ENCODE measurements at regions not wholly inside any gene's neighbourhood (a gene's known extent, or its start where the extent isn't known, plus 50 kb on each side); places are given as distances from the start of the nearest gene placed in this dataset.

GRCh38 chr11:134901542-134901941 lies 489.5 kb upstream of the B3GAT1 start:
- no peak for ATAC-seq
- TF ChIP-seq OSR1 (CRISPR knock-in tag; IDR thresholded peaks at IDR 0.05) (no peak), PATZ1 (CRISPR knock-in tag; IDR thresholded peaks at IDR 0.05; ENCODE audit: borderline replicate concordance) (no peak), TOX (CRISPR knock-in tag; IDR thresholded peaks at IDR 0.05; ENCODE audit: borderline replicate concordance) (no peak), CSRNP3 (CRISPR knock-in tag; IDR thresholded peaks at IDR 0.05) (no peak), ZNF8 (CRISPR knock-in tag; IDR thresholded peaks at IDR 0.05) (no peak), ESRRG (CRISPR knock-in tag; IDR thresholded peaks at IDR 0.05) (no peak), RARB (CRISPR knock-in tag; IDR thresholded peaks at IDR 0.05) (no peak)
- TF ChIP-seq, protein P1, sequence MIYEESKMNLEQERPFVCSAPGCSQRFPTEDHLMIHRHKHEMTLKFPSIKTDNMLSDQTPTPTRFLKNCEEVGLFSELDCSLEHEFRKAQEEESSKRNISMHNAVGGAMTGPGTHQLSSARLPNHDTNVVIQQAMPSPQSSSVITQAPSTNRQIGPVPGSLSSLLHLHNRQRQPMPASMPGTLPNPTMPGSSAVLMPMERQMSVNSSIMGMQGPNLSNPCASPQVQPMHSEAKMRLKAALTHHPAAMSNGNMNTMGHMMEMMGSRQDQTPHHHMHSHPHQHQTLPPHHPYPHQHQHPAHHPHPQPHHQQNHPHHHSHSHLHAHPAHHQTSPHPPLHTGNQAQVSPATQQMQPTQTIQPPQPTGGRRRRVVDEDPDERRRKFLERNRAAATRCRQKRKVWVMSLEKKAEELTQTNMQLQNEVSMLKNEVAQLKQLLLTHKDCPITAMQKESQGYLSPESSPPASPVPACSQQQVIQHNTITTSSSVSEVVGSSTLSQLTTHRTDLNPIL (CRISPR knock-in tag; IDR thresholded peaks at IDR 0.05; ENCODE audit: low read depth) = no peak
- TF ChIP-seq, protein P2, sequence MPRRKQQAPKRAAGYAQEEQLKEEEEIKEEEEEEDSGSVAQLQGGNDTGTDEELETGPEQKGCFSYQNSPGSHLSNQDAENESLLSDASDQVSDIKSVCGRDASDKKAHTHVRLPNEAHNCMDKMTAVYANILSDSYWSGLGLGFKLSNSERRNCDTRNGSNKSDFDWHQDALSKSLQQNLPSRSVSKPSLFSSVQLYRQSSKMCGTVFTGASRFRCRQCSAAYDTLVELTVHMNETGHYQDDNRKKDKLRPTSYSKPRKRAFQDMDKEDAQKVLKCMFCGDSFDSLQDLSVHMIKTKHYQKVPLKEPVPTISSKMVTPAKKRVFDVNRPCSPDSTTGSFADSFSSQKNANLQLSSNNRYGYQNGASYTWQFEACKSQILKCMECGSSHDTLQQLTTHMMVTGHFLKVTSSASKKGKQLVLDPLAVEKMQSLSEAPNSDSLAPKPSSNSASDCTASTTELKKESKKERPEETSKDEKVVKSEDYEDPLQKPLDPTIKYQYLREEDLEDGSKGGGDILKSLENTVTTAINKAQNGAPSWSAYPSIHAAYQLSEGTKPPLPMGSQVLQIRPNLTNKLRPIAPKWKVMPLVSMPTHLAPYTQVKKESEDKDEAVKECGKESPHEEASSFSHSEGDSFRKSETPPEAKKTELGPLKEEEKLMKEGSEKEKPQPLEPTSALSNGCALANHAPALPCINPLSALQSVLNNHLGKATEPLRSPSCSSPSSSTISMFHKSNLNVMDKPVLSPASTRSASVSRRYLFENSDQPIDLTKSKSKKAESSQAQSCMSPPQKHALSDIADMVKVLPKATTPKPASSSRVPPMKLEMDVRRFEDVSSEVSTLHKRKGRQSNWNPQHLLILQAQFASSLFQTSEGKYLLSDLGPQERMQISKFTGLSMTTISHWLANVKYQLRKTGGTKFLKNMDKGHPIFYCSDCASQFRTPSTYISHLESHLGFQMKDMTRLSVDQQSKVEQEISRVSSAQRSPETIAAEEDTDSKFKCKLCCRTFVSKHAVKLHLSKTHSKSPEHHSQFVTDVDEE (CRISPR knock-in tag; IDR thresholded peaks at IDR 0.05) = no peak

- no peak for TF ChIP-seq CSRNP3 (CRISPR knock-in tag; IDR thresholded peaks at IDR 0.05)
- TF ChIP-seq ISL1 (CRISPR knock-in tag; IDR thresholded peaks at IDR 0.05) = no peak
- no peak for TF ChIP-seq TOX (CRISPR knock-in tag; IDR thresholded peaks at IDR 0.05; ENCODE audit: borderline replicate concordance)
- TF ChIP-seq ZNF8 (CRISPR knock-in tag; IDR thresholded peaks at IDR 0.05) = no peak
- no peak for TF ChIP-seq POU6F1 (CRISPR knock-in tag; IDR thresholded peaks at IDR 0.05; ENCODE audit: borderline replicate concordance, low read depth)
- TF ChIP-seq ZNF565 (CRISPR knock-in tag; conservative IDR thresholded peaks at IDR 0.05; ENCODE audit: low read depth) = no peak
- TF ChIP-seq PPARA (CRISPR knock-in tag; IDR thresholded peaks at IDR 0.05; ENCODE audit: borderline replicate concordance) = no peak
- ATAC-seq = no peak
Observed at GRCh38 chr11:134893810-134894685, 482.0 kb upstream of the B3GAT1 start.

DNA sequence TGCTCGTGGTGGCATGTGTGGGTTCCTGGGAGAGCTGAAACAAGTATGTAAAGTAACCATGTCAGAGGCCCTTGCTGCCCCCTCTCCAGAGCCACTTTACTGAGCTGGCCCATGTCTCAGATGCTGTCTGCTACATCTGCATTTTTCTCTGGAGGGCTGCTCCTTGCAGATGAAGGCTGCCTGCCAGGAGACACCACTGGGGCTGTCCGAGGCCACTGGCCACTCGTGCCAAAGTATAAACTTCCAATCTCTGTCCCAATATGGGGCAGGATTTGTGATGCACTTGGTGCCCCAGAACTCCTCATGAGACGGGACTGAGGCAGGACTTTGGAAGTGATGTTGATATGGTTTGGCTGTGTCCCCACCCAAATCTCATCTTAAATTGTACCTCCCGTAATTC lies 478.4 kb upstream of the B3GAT1 start:
- TF ChIP-seq ZFP3 (CRISPR knock-in tag; IDR thresholded peaks at IDR 0.05) (no peak), TCF4 (CRISPR knock-in tag; IDR thresholded peaks at IDR 0.05; ENCODE audit: borderline replicate concordance) (no peak)
- ATAC-seq = no peak

- no peak for ATAC-seq
- TF ChIP-seq ISL1 (CRISPR knock-in tag; IDR thresholded peaks at IDR 0.05) (no peak), ARNTL (CRISPR knock-in tag; IDR thresholded peaks at IDR 0.05; ENCODE audit: borderline replicate concordance, low read depth) (no peak), SNAI2 (CRISPR knock-in tag; IDR thresholded peaks at IDR 0.05) (no peak), CSDC2 (CRISPR knock-in tag; IDR thresholded peaks at IDR 0.05) (no peak), GLIS3 (CRISPR knock-in tag; IDR thresholded peaks at IDR 0.05) (no peak), OSR1 (CRISPR knock-in tag; IDR thresholded peaks at IDR 0.05) (no peak), PPARA (CRISPR knock-in tag; IDR thresholded peaks at IDR 0.05; ENCODE audit: borderline replicate concordance) (no peak)
- TF ChIP-seq, protein P2 (CRISPR knock-in tag; IDR thresholded peaks at IDR 0.05) = no peak
- TF ChIP-seq, protein P1 (CRISPR knock-in tag; IDR thresholded peaks at IDR 0.05; ENCODE audit: low read depth) = no peak
Observed at GRCh38 chr11:134889832-134890231, 477.8 kb upstream of the B3GAT1 start.
